A204.1 (cell line): ENCODE measurements at regions not wholly inside any gene's neighbourhood (a gene's known extent, or its start where the extent isn't known, plus 50 kb on each side); places are given as distances from the start of the nearest gene placed in this dataset.
A peak's percentile ranks its signal among the peaks of the same experiment; 100 is the strongest.
"Not testable (repeated sequence)": the region's sequence is repeated elsewhere in the genome, so short reads cannot be mapped to it uniquely, and the experiment has no call there.

Source experiments
- FAIRE-seq: peaks from 2 replicates; lab custom pipeline; 2012; peaks lifted over from hg19 to GRCh38; lab: Jason Lieb, UNC

GRCh38 chr7:115198143-115198542, 276.2 kb downstream of the MDFIC start:
- no peak for FAIRE-seq

GRCh38 chr7:115195208-115195607, 273.3 kb downstream of the MDFIC start:
- FAIRE-seq = peak; percentile 97

- FAIRE-seq = peak; percentile 52
These were observed 269.6 kb downstream of the MDFIC start for GRCh38 chr7:115191526-115191925.

- no peak for FAIRE-seq
These were observed 261.6 kb downstream of the MDFIC start for GRCh38 chr7:115183431-115184057.

- FAIRE-seq = no peak
These were observed 256.9 kb downstream of the MDFIC start for GRCh38 chr7:115178835-115179234.

- FAIRE-seq = no peak
These were observed 255.9 kb downstream of the MDFIC start for GRCh38 chr7:115177823-115178222.

- no peak for FAIRE-seq
These were observed 255.2 kb downstream of the MDFIC start for GRCh38 chr7:115177103-115177502.

- FAIRE-seq = not testable (repeated sequence)
These were observed 250.5 kb downstream of the MDFIC start for GRCh38 chr7:115172397-115172796.

- no peak for FAIRE-seq
These were observed 232.0 kb downstream of the MDFIC start for GRCh38 chr7:115153769-115154477.

GRCh38 chr7:115153176-115153575, 231.3 kb downstream of the MDFIC start:
- no peak for FAIRE-seq

- FAIRE-seq = no peak
These were observed 224.3 kb downstream of the MDFIC start for GRCh38 chr7:115146148-115146547.

- no peak for FAIRE-seq
These were observed 223.6 kb downstream of the MDFIC start for GRCh38 chr7:115145512-115145911.

- no peak for FAIRE-seq
These were observed 215.9 kb downstream of the MDFIC start for GRCh38 chr7:115137816-115138215.

GRCh38 chr7:115136796-115137443, 215.0 kb downstream of the MDFIC start:
- FAIRE-seq = no peak

- peak; percentile 6 for FAIRE-seq
These were observed 214.0 kb downstream of the MDFIC start for GRCh38 chr7:115135769-115136410.

GRCh38 chr7:115135146-115135545, 213.3 kb downstream of the MDFIC start:
- no peak for FAIRE-seq

GRCh38 chr7:115133248-115133647, 211.4 kb downstream of the MDFIC start:
- FAIRE-seq = no peak

- no peak for FAIRE-seq
These were observed 210.2 kb downstream of the MDFIC start for GRCh38 chr7:115132096-115132495.

- no peak for FAIRE-seq
These were observed 206.3 kb downstream of the MDFIC start for GRCh38 chr7:115128154-115128553.

- FAIRE-seq = no peak
These were observed 205.6 kb downstream of the MDFIC start for GRCh38 chr7:115127399-115128021.

- FAIRE-seq = no peak
These were observed 203.9 kb downstream of the MDFIC start for GRCh38 chr7:115125750-115126149.

- no peak for FAIRE-seq
These were observed 203.4 kb downstream of the MDFIC start for GRCh38 chr7:115125312-115125711.
